Stimulated activated CD4-positive, alpha-beta T cell treated with anti-CD3 and anti-CD28 coated beads, Interleukin-4, amount 100 ng/mL, for 24 hours (primary cell): ENCODE measurements at regions not wholly inside any gene's neighbourhood (a gene's known extent, or its start where the extent isn't known, plus 50 kb on each side); places are given as distances from the start of the nearest gene placed in this dataset.
A peak's percentile ranks its signal among the peaks of the same experiment; 100 is the strongest.

Experiments
- DNase-seq: peaks from one replicate; pipeline ENCODE4 v3.0.0-alpha.2; 2020

GRCh38 chr15:66906668-66907614 is 158.5 kb upstream of the SMAD3 start:
- DNase-seq, result no peak

- no peak for DNase-seq
Observed at GRCh38 chr15:66907826-66908743, 157.3 kb upstream of the SMAD3 start.

GRCh38 chr15:66908744-66909095 is 156.7 kb upstream of the SMAD3 start:
- no peak for DNase-seq

- no peak for DNase-seq
Observed at GRCh38 chr15:66909381-66909890, 156.0 kb upstream of the SMAD3 start.

GRCh38 chr15:66911131-66911700 is 154.2 kb upstream of the SMAD3 start:
- no peak for DNase-seq

GRCh38 chr15:66912001-66912400 is 153.4 kb upstream of the SMAD3 start:
- no peak for DNase-seq

GRCh38 chr15:66912441-66912840 is 153.0 kb upstream of the SMAD3 start:
- no peak for DNase-seq

- no peak for DNase-seq
Observed at GRCh38 chr15:66917904-66918448, 147.4 kb upstream of the SMAD3 start.

GRCh38 chr15:66919421-66919820 is 146.0 kb upstream of the SMAD3 start:
- DNase-seq, result no peak

GRCh38 chr15:66921319-66921915 is 144.0 kb upstream of the SMAD3 start:
- no peak for DNase-seq

- no peak for DNase-seq
Observed at GRCh38 chr15:66922608-66923007, 142.8 kb upstream of the SMAD3 start.

GRCh38 chr15:66923438-66923881 is 141.9 kb upstream of the SMAD3 start:
- DNase-seq, result peak; percentile 39

GRCh38 chr15:66924889-66925288 is 140.5 kb upstream of the SMAD3 start:
- no peak for DNase-seq

GRCh38 chr15:66925721-66926120 is 139.7 kb upstream of the SMAD3 start:
- no peak for DNase-seq

GRCh38 chr15:66927201-66928077 is 138.0 kb upstream of the SMAD3 start:
- no peak for DNase-seq

- DNase-seq, result no peak
Observed at GRCh38 chr15:66928101-66928500, 137.3 kb upstream of the SMAD3 start.

GRCh38 chr15:66928784-66929183 is 136.6 kb upstream of the SMAD3 start:
- DNase-seq, result no peak

GRCh38 chr15:66929843-66930402 is 135.5 kb upstream of the SMAD3 start:
- DNase-seq, result no peak

GRCh38 chr15:66931768-66932633 is 133.4 kb upstream of the SMAD3 start:
- DNase-seq, result no peak

- no peak for DNase-seq
Observed at GRCh38 chr15:66932634-66933024, 132.8 kb upstream of the SMAD3 start.
